ENCODE measurements at regions not wholly inside any gene's neighbourhood (a gene's known extent, or its start where the extent isn't known, plus 50 kb on each side); places are given as distances from the start of the nearest gene placed in this dataset.

GRCh38 chr4:173919196-173919595, 364.3 kb downstream of the FBXO8 start:
- Histone ChIP-seq H3K4me3 (ENCODE audit: low read depth, low read length) (no peak overlapping the region), H3K36me3 (replicated peaks) (no peaks in the 10 kb centered on the region), H3K27me3 (replicated peaks) (no peaks in the 10 kb centered on the region), H3K27ac (no peak overlapping the region)
- in situ Hi-C loops (cut with HindIII; ENCODE audit: low pct_ligation_motif_present, low sequenced_read_pairs) = no loop called here
- DNase-seq = no peak
- no peak for TF ChIP-seq CTCF (IDR thresholded peaks at IDR 0.05; ENCODE audit: low read depth, low read length, missing control alignments)

- DNase-seq = peak; percentile 31
- Histone ChIP-seq H3K27ac (peak overlapping the region; percentile 60), H3K4me3 (ENCODE audit: low read depth, low read length) (peak overlapping the region; percentile 15), H3K36me3 (replicated peaks) (no peaks in the 10 kb centered on the region), H3K27me3 (replicated peaks) (no peaks in the 10 kb centered on the region)
- TF ChIP-seq CTCF (IDR thresholded peaks at IDR 0.05; ENCODE audit: low read depth, low read length, missing control alignments) = no peak
- in situ Hi-C loops (cut with HindIII; ENCODE audit: low pct_ligation_motif_present, low sequenced_read_pairs) = no loop called here
Measured at GRCh38 chr4:173917255-173917960, 366.1 kb downstream of the FBXO8 start.

GRCh38 chr4:173913496-173913895, 370.0 kb downstream of the FBXO8 start:
- TF ChIP-seq CTCF (IDR thresholded peaks at IDR 0.05; ENCODE audit: low read depth, low read length, missing control alignments) = no peak
- H3K27ac ChIP-seq = no peak overlapping the region
- DNase-seq = no peak
- H3K4me3 ChIP-seq (ENCODE audit: low read depth, low read length) = no peak overlapping the region
- in situ Hi-C loops (cut with HindIII; ENCODE audit: low pct_ligation_motif_present, low sequenced_read_pairs) = no loop called here
- H3K27me3 ChIP-seq (replicated peaks) = no peaks in the 10 kb centered on the region
- no peaks in the 10 kb centered on the region for H3K36me3 ChIP-seq (replicated peaks)

GRCh38 chr4:173912384-173912783, 371.1 kb downstream of the FBXO8 start:
- no peak for DNase-seq
- H3K4me3 ChIP-seq (ENCODE audit: low read depth, low read length) = no peak overlapping the region
- H3K27me3 ChIP-seq (replicated peaks) = no peaks in the 10 kb centered on the region
- in situ Hi-C loops (cut with HindIII; ENCODE audit: low pct_ligation_motif_present, low sequenced_read_pairs) = no loop called here
- TF ChIP-seq CTCF (IDR thresholded peaks at IDR 0.05; ENCODE audit: low read depth, low read length, missing control alignments) = no peak
- no peak overlapping the region for H3K27ac ChIP-seq
- H3K36me3 ChIP-seq (replicated peaks) = no peaks in the 10 kb centered on the region

GRCh38 chr4:173910891-173911290, 372.6 kb downstream of the FBXO8 start:
- Histone ChIP-seq H3K36me3 (replicated peaks) (no peaks in the 10 kb centered on the region), H3K27ac (no peak overlapping the region), H3K4me3 (ENCODE audit: low read depth, low read length) (no peak overlapping the region), H3K27me3 (replicated peaks) (no peaks in the 10 kb centered on the region)
- in situ Hi-C loops (cut with HindIII; ENCODE audit: low pct_ligation_motif_present, low sequenced_read_pairs) = no loop called here
- TF ChIP-seq CTCF (IDR thresholded peaks at IDR 0.05; ENCODE audit: low read depth, low read length, missing control alignments) = no peak
- DNase-seq = no peak

GRCh38 chr4:173909294-173909693, 374.2 kb downstream of the FBXO8 start:
- in situ Hi-C loops (cut with HindIII; ENCODE audit: low pct_ligation_motif_present, low sequenced_read_pairs) = no loop called here
- Histone ChIP-seq H3K36me3 (replicated peaks) (no peaks in the 10 kb centered on the region), H3K27ac (no peak overlapping the region), H3K27me3 (replicated peaks) (no peaks in the 10 kb centered on the region), H3K4me3 (ENCODE audit: low read depth, low read length) (no peak overlapping the region)
- no peak for TF ChIP-seq CTCF (IDR thresholded peaks at IDR 0.05; ENCODE audit: low read depth, low read length, missing control alignments)
- no peak for DNase-seq

Measured in brain microvascular endothelial cell (primary cell).